Activated CD4-positive, alpha-beta T cell treated with anti-CD3 and anti-CD28 coated beads, Interleukin-2, amount 10 ng/mL, durations not matched to agents 24 days and 14 days (primary cell): ENCODE measurements at regions not wholly inside any gene's neighbourhood (a gene's known extent, or its start where the extent isn't known, plus 50 kb on each side); places are given as distances from the start of the nearest gene placed in this dataset.

ENCODE experiments used
- DNase-seq: peaks from one replicate; pipeline ENCODE4 v3.0.0; 2022
- H3K27ac Mint-ChIP-seq: one replicate; pipeline ENCODE4 v1.8.0; 2022; ENCODE audit warnings: mild to moderate bottlenecking, mixed read lengths
- H3K27me3 Mint-ChIP-seq: one replicate; pipeline ENCODE4 v1.8.0; 2022; ENCODE audit warnings: mixed read lengths
- H3K36me3 Mint-ChIP-seq: one replicate; pipeline ENCODE4 v1.8.0; 2022; ENCODE audit warnings: low read depth, mild to moderate bottlenecking, mixed read lengths
- H3K4me1 Mint-ChIP-seq: one replicate; pipeline ENCODE4 v1.8.0; 2021; ENCODE audit warnings: mixed read lengths
- H3K4me3 Mint-ChIP-seq: one replicate; pipeline ENCODE4 v1.8.0; 2022; ENCODE audit warnings: mild to moderate bottlenecking, moderate library complexity, mixed read lengths
- H3K9me3 Mint-ChIP-seq: one replicate; pipeline ENCODE4 v1.8.0; 2021; ENCODE audit warnings: mixed read lengths
- intact Hi-C: fragments of 100-400 bp; cut with micrococcal nuclease; formaldehyde crosslinking; loops from one replicate; pipeline ENCODE4 v1.15.1; 2023

GRCh38 chr10:4024516-4025245, 239.7 kb upstream of the KLF6 start:
- Mint-ChIP-seq H3K4me1 (peaks cover 14% of the 10 kb centered on the region), H3K4me3 (no peak overlapping the region), H3K27ac (no peak overlapping the region), H3K9me3 (peaks cover 7% of the 10 kb centered on the region), H3K27me3 (no peaks in the 10 kb centered on the region), H3K36me3 (no peaks in the 10 kb centered on the region)
- intact Hi-C loops: no loop called here
- DNase-seq: no peak

- no peaks in the 10 kb centered on the region for H3K27me3 Mint-ChIP-seq
- no peak overlapping the region for H3K27ac Mint-ChIP-seq
- intact Hi-C loops: no loop called here
- H3K4me3 Mint-ChIP-seq: no peak overlapping the region
- no peaks in the 10 kb centered on the region for H3K36me3 Mint-ChIP-seq
- H3K9me3 Mint-ChIP-seq: peaks cover 7% of the 10 kb centered on the region
- no peak for DNase-seq
- H3K4me1 Mint-ChIP-seq: peaks cover 14% of the 10 kb centered on the region
These were observed 239.0 kb upstream of the KLF6 start for GRCh38 chr10:4024027-4024426.

GRCh38 chr10:4022473-4022872, 237.5 kb upstream of the KLF6 start:
- H3K4me3 Mint-ChIP-seq: no peak overlapping the region
- no peaks in the 10 kb centered on the region for H3K36me3 Mint-ChIP-seq
- H3K4me1 Mint-ChIP-seq: peaks cover 13% of the 10 kb centered on the region
- H3K27ac Mint-ChIP-seq: no peak overlapping the region
- DNase-seq: no peak
- H3K9me3 Mint-ChIP-seq: peaks cover 7% of the 10 kb centered on the region
- intact Hi-C loops: no loop called here
- H3K27me3 Mint-ChIP-seq: no peaks in the 10 kb centered on the region

GRCh38 chr10:4020631-4021030, 235.6 kb upstream of the KLF6 start:
- H3K27ac Mint-ChIP-seq: no peak overlapping the region
- no peaks in the 10 kb centered on the region for H3K36me3 Mint-ChIP-seq
- peaks cover 9% of the 10 kb centered on the region for H3K4me1 Mint-ChIP-seq
- intact Hi-C loops: no loop called here
- no peak overlapping the region for H3K4me3 Mint-ChIP-seq
- peaks cover 7% of the 10 kb centered on the region for H3K9me3 Mint-ChIP-seq
- no peak for DNase-seq
- H3K27me3 Mint-ChIP-seq: no peaks in the 10 kb centered on the region

- intact Hi-C loops: no loop called here
- Mint-ChIP-seq H3K36me3 (no peaks in the 10 kb centered on the region), H3K27me3 (no peaks in the 10 kb centered on the region), H3K9me3 (peaks cover 7% of the 10 kb centered on the region), H3K4me3 (no peak overlapping the region), H3K4me1 (peaks cover 12% of the 10 kb centered on the region), H3K27ac (no peak overlapping the region)
- DNase-seq: no peak
These were observed 233.1 kb upstream of the KLF6 start for GRCh38 chr10:4018054-4018511.

GRCh38 chr10:4017336-4017735, 232.3 kb upstream of the KLF6 start:
- peaks cover 14% of the 10 kb centered on the region for H3K4me1 Mint-ChIP-seq
- H3K27ac Mint-ChIP-seq: no peak overlapping the region
- no peaks in the 10 kb centered on the region for H3K27me3 Mint-ChIP-seq
- intact Hi-C loops: no loop called here
- DNase-seq: no peak
- H3K36me3 Mint-ChIP-seq: no peaks in the 10 kb centered on the region
- peaks cover 7% of the 10 kb centered on the region for H3K9me3 Mint-ChIP-seq
- no peak overlapping the region for H3K4me3 Mint-ChIP-seq

- intact Hi-C loops: no loop called here
These were observed 231.3 kb upstream of the KLF6 start for GRCh38 chr10:4016214-4016740.

GRCh38 chr10:4013651-4014121, 228.7 kb upstream of the KLF6 start:
- peak overlapping the region; percentile 62 for H3K27ac Mint-ChIP-seq
- H3K36me3 Mint-ChIP-seq: no peaks in the 10 kb centered on the region
- H3K9me3 Mint-ChIP-seq: no peaks in the 10 kb centered on the region
- intact Hi-C loops: loop anchor here (1.0 kb wide), 1 partner anchor 20 kb away; no protein-coding TSS in a partner anchor
- peak; percentile 72 for DNase-seq
- no peak overlapping the region for H3K4me3 Mint-ChIP-seq
- H3K27me3 Mint-ChIP-seq: no peaks in the 10 kb centered on the region
- H3K4me1 Mint-ChIP-seq: peaks cover 14% of the 10 kb centered on the region

More at GRCh38 chr10:4016214-4016740, 231.3 kb upstream of the KLF6 start:
- Mint-ChIP-seq H3K9me3 (peaks cover 4% of the 10 kb centered on the region), H3K36me3 (no peaks in the 10 kb centered on the region), H3K27me3 (no peaks in the 10 kb centered on the region), H3K4me3 (no peak overlapping the region), H3K27ac (no peak overlapping the region), H3K4me1 (peaks cover 14% of the 10 kb centered on the region)
- DNase-seq: no peak

GRCh38 chr10:4012848-4013247, 227.8 kb upstream of the KLF6 start:
- H3K9me3 Mint-ChIP-seq: no peaks in the 10 kb centered on the region
- no peak overlapping the region for H3K27ac Mint-ChIP-seq
- no peak for DNase-seq
- no peaks in the 10 kb centered on the region for H3K36me3 Mint-ChIP-seq
- peaks cover 13% of the 10 kb centered on the region for H3K4me1 Mint-ChIP-seq
- H3K4me3 Mint-ChIP-seq: no peak overlapping the region
- no peaks in the 10 kb centered on the region for H3K27me3 Mint-ChIP-seq
- intact Hi-C loops: loop anchor here (1.0 kb wide), 1 partner anchor 20 kb away; no protein-coding TSS in a partner anchor

- Mint-ChIP-seq H3K27ac (no peak overlapping the region), H3K27me3 (no peaks in the 10 kb centered on the region), H3K4me3 (no peak overlapping the region), H3K4me1 (peaks cover 13% of the 10 kb centered on the region), H3K36me3 (no peaks in the 10 kb centered on the region), H3K9me3 (no peaks in the 10 kb centered on the region)
- intact Hi-C loops: no loop called here
- DNase-seq: no peak
These were observed 226.3 kb upstream of the KLF6 start for GRCh38 chr10:4011136-4011812.

GRCh38 chr10:4008676-4009382, 223.8 kb upstream of the KLF6 start:
- Mint-ChIP-seq H3K4me3 (no peak overlapping the region), H3K9me3 (no peaks in the 10 kb centered on the region), H3K4me1 (peaks cover 15% of the 10 kb centered on the region), H3K36me3 (no peaks in the 10 kb centered on the region), H3K27ac (no peak overlapping the region), H3K27me3 (no peaks in the 10 kb centered on the region)
- no peak for DNase-seq
- intact Hi-C loops: no loop called here

GRCh38 chr10:4007771-4008170, 222.8 kb upstream of the KLF6 start:
- no peaks in the 10 kb centered on the region for H3K27me3 Mint-ChIP-seq
- H3K4me3 Mint-ChIP-seq: no peak overlapping the region
- intact Hi-C loops: no loop called here
- H3K36me3 Mint-ChIP-seq: no peaks in the 10 kb centered on the region
- H3K9me3 Mint-ChIP-seq: no peaks in the 10 kb centered on the region
- H3K27ac Mint-ChIP-seq: no peak overlapping the region
- H3K4me1 Mint-ChIP-seq: peaks cover 9% of the 10 kb centered on the region
- DNase-seq: no peak

- H3K4me3 Mint-ChIP-seq: no peak overlapping the region
- H3K27me3 Mint-ChIP-seq: no peaks in the 10 kb centered on the region
- peaks cover 4% of the 10 kb centered on the region for H3K9me3 Mint-ChIP-seq
- intact Hi-C loops: no loop called here
- no peak overlapping the region for H3K27ac Mint-ChIP-seq
- no peaks in the 10 kb centered on the region for H3K36me3 Mint-ChIP-seq
- no peak for DNase-seq
- H3K4me1 Mint-ChIP-seq: peaks cover 7% of the 10 kb centered on the region
These were observed 221.8 kb upstream of the KLF6 start for GRCh38 chr10:4006858-4007257.

- Mint-ChIP-seq H3K9me3 (peaks cover 4% of the 10 kb centered on the region), H3K27ac (no peak overlapping the region), H3K27me3 (no peaks in the 10 kb centered on the region), H3K4me3 (no peak overlapping the region), H3K4me1 (peaks cover 7% of the 10 kb centered on the region), H3K36me3 (peaks cover 2% of the 10 kb centered on the region)
- intact Hi-C loops: no loop called here
- no peak for DNase-seq
These were observed 221.0 kb upstream of the KLF6 start for GRCh38 chr10:4006051-4006450.
